Astrocyte (in vitro differentiated cells and primary cell): ENCODE measurements at regions not wholly inside any gene's neighbourhood (a gene's known extent, or its start where the extent isn't known, plus 50 kb on each side); places are given as distances from the start of the nearest gene placed in this dataset.

Experiments used
- DNase-seq: peaks from one replicate; pipeline ENCODE4 v3.0.0-alpha.2; 2010; ENCODE audit warnings: low read depth
- FAIRE-seq: peaks from 2 replicates; lab custom pipeline; 2011; peaks lifted over from hg19 to GRCh38; lab: Jason Lieb, UNC
- H2AFZ ChIP-seq: 2 replicates; pipeline ENCODE4 v1.6.0; 2012; ENCODE audit warnings: low read depth, low read length, inconsistent platforms
- H3K27ac ChIP-seq: 2 replicates; pipeline ENCODE4 v1.5.1; 2011; ENCODE audit warnings: low read depth, low read length, inconsistent platforms
- H3K27me3 ChIP-seq: 2 replicates; pipeline ENCODE4 v1.6.0; 2011; ENCODE audit warnings: low read length, inconsistent platforms; ENCODE audit not compliant: insufficient read depth
- H3K36me3 ChIP-seq: 2 replicates; pipeline ENCODE4 v1.5.1; 2011; ENCODE audit warnings: low read length, inconsistent platforms; ENCODE audit not compliant: insufficient read depth
- H3K4me1 ChIP-seq: 2 replicates; pipeline ENCODE4 v1.5.1; 2011; ENCODE audit warnings: low read length, inconsistent platforms; ENCODE audit not compliant: insufficient read depth
- H3K4me2 ChIP-seq: 2 replicates; pipeline ENCODE4 v1.6.0; 2012; ENCODE audit warnings: low read length, inconsistent platforms
- H3K4me3 ChIP-seq: 2 replicates; pipeline ENCODE4 v1.5.1; 2011; ENCODE audit warnings: low read depth, mild to moderate bottlenecking, low read length, inconsistent platforms; ENCODE audit not compliant: insufficient read depth
- H3K79me2 ChIP-seq: 2 replicates; pipeline ENCODE4 v1.6.0; 2012; ENCODE audit warnings: mild to moderate bottlenecking, low read length, inconsistent platforms; ENCODE audit not compliant: insufficient read depth
- H3K9ac ChIP-seq: 2 replicates; pipeline ENCODE4 v1.6.0; 2012; ENCODE audit warnings: mild to moderate bottlenecking, low read length, inconsistent platforms
- H3K9me3 ChIP-seq: 2 replicates; pipeline ENCODE4 v1.5.1; 2012; ENCODE audit warnings: low read depth, mild to moderate bottlenecking, low read length, inconsistent platforms; ENCODE audit not compliant: insufficient read depth
- H4K20me1 ChIP-seq: 2 replicates; pipeline ENCODE4 v1.6.0; 2012; ENCODE audit warnings: low read length, inconsistent platforms; ENCODE audit not compliant: insufficient read depth
- H3K27ac Mint-ChIP-seq: one replicate; pipeline ENCODE4 v1.8.0; 2021; ENCODE audit warnings: mild to moderate bottlenecking, mixed read lengths; ENCODE audit not compliant: unreplicated experiment
- H3K27me3 Mint-ChIP-seq: one replicate; pipeline ENCODE4 v1.8.0; 2021; ENCODE audit warnings: low read depth, mixed read lengths; ENCODE audit not compliant: unreplicated experiment
- H3K36me3 Mint-ChIP-seq: one replicate; pipeline ENCODE4 v1.8.0; 2021; ENCODE audit warnings: low read depth, mixed read lengths; ENCODE audit not compliant: unreplicated experiment
- H3K4me1 Mint-ChIP-seq: one replicate; pipeline ENCODE4 v1.8.0; 2021; ENCODE audit warnings: low read depth, mixed read lengths; ENCODE audit not compliant: unreplicated experiment
- H3K4me3 Mint-ChIP-seq: one replicate; pipeline ENCODE4 v1.8.0; 2021; ENCODE audit warnings: mild to moderate bottlenecking, moderate library complexity, mixed read lengths; ENCODE audit not compliant: unreplicated experiment
- H3K9me3 Mint-ChIP-seq: one replicate; pipeline ENCODE4 v1.8.0; 2021; ENCODE audit warnings: mild to moderate bottlenecking, mixed read lengths; ENCODE audit not compliant: unreplicated experiment
- EZH2 ChIP-seq: IDR thresholded peaks from 2 replicates; pipeline ENCODE4 v1.6.1; 2012; ENCODE audit warnings: mild to moderate bottlenecking, low read length, inconsistent platforms; ENCODE audit not compliant: insufficient read depth
- TF ChIP-seq, protein P1 (sequence below): IDR thresholded peaks from 2 replicates; pipeline ENCODE4 v1.5.1; 2011; ENCODE audit warnings: low read depth, mild to moderate bottlenecking, inconsistent platforms, low read length, moderate library complexity; ENCODE audit not compliant: insufficient read depth

DNA sequence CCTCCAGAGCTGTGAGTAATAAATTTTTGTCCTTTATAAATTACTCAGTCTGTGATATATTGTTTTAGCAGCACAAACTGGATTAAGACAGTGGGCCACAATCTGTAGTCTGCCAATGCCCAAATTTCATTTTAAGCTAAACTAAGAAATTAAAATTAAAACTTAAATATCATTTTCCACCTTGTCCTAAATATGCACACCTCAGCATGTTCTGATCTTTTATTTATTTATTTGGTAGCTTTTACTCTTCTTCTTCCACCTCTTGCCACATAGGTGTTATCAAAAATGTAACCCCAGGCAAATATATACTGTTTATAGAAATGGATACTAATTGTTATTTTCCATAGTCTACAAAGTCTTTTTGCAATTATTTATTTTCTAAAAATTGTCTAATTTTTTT, 1102.2 kb upstream of the COX7C start:
- no peaks in the 10 kb centered on the region for H3K9me3 ChIP-seq
- no peaks in the 10 kb centered on the region for H3K4me1 ChIP-seq
- H3K9ac ChIP-seq = no peak overlapping the region
- H3K79me2 ChIP-seq = no peaks in the 10 kb centered on the region
- no peaks in the 10 kb centered on the region for H3K36me3 ChIP-seq
- TF ChIP-seq, protein P1, sequence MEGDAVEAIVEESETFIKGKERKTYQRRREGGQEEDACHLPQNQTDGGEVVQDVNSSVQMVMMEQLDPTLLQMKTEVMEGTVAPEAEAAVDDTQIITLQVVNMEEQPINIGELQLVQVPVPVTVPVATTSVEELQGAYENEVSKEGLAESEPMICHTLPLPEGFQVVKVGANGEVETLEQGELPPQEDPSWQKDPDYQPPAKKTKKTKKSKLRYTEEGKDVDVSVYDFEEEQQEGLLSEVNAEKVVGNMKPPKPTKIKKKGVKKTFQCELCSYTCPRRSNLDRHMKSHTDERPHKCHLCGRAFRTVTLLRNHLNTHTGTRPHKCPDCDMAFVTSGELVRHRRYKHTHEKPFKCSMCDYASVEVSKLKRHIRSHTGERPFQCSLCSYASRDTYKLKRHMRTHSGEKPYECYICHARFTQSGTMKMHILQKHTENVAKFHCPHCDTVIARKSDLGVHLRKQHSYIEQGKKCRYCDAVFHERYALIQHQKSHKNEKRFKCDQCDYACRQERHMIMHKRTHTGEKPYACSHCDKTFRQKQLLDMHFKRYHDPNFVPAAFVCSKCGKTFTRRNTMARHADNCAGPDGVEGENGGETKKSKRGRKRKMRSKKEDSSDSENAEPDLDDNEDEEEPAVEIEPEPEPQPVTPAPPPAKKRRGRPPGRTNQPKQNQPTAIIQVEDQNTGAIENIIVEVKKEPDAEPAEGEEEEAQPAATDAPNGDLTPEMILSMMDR = no peak
- no peak for TF ChIP-seq EZH2
- DNase-seq (no peak), FAIRE-seq (no peak)
- no peaks in the 10 kb centered on the region for H3K36me3 Mint-ChIP-seq
- H3K4me2 ChIP-seq = no peak overlapping the region
- no peak overlapping the region for H3K4me3 ChIP-seq
- no peaks in the 10 kb centered on the region for H3K9me3 Mint-ChIP-seq
- H3K27me3 Mint-ChIP-seq = no peaks in the 10 kb centered on the region
- H2AFZ ChIP-seq = no peak overlapping the region
- H3K27ac Mint-ChIP-seq = no peak overlapping the region
- H3K27ac ChIP-seq = no peak overlapping the region
- no peaks in the 10 kb centered on the region for H3K27me3 ChIP-seq
- no peaks in the 10 kb centered on the region for H4K20me1 ChIP-seq
- no peak overlapping the region for H3K4me3 Mint-ChIP-seq
- no peaks in the 10 kb centered on the region for H3K4me1 Mint-ChIP-seq

DNA sequence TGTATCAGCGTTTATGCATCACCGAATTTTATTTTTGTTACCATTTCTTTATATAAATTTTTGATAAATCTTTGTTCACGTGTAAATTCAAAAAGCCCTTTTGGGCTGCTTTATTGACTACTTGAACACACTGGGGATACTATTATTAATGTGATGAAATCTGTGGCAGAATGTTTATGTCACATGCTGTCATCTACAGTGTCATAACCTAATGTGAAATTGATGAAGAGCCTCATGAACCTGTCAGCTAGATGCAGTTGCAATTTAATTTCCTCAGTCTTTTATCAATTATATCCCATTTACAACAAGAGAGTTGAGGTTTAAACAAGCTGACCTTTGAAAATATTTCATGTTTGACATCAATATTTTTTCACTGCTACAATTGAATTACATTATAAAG, 1100.4 kb upstream of the COX7C start:
- H3K4me3 ChIP-seq = no peak overlapping the region
- H4K20me1 ChIP-seq = no peaks in the 10 kb centered on the region
- no peak overlapping the region for H3K4me2 ChIP-seq
- Mint-ChIP-seq H3K4me3 (no peak overlapping the region), H3K27me3 (no peaks in the 10 kb centered on the region), H3K9me3 (no peaks in the 10 kb centered on the region), H3K36me3 (no peaks in the 10 kb centered on the region), H3K27ac (no peak overlapping the region), H3K4me1 (no peaks in the 10 kb centered on the region)
- no peaks in the 10 kb centered on the region for H3K36me3 ChIP-seq
- H3K79me2 ChIP-seq = no peaks in the 10 kb centered on the region
- H3K9ac ChIP-seq = no peak overlapping the region
- DNase-seq (no peak), FAIRE-seq (no peak)
- H3K4me1 ChIP-seq = no peaks in the 10 kb centered on the region
- no peak overlapping the region for H3K27ac ChIP-seq
- H2AFZ ChIP-seq = no peak overlapping the region
- H3K9me3 ChIP-seq = no peaks in the 10 kb centered on the region
- H3K27me3 ChIP-seq = no peaks in the 10 kb centered on the region
- TF ChIP-seq EZH2 = no peak
- TF ChIP-seq, protein P1 = no peak

DNA sequence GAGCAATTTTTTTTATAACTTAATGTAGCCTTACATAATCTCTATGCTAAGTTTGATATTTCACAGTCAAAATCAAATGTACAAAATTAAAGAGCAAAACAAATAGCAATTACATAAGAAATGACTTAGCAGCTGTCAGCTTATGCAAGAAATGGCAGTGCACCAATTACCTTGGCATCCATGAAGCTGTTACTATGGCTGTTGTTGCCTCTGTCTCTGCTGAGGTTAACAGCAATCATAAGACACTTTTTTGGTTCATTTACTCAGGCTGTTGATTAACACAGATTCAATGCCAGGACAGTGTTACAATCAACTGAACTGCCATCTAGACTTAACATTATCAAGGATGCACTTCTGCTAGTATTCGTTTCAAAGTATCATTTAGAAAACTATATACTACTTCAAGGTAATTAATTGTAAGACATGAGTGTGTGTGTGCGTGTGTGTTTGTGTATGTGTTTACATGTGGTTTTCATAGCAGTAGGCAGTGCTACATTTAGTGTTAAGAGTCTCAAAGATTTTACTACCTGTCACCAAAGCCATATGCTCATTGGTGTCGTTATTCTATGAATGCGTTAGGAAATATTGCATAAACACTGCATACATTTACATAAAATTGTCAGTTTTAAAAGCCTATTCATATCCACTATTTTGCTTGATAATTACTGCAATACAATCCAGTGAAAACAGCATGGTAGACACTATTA, 1084.2 kb upstream of the COX7C start:
- TF ChIP-seq EZH2 = no peak
- TF ChIP-seq, protein P1 = no peak
- no peak overlapping the region for H3K4me2 ChIP-seq
- no peak overlapping the region for H3K9ac ChIP-seq
- H3K4me3 ChIP-seq = no peak overlapping the region
- Mint-ChIP-seq H3K9me3 (no peaks in the 10 kb centered on the region), H3K27ac (no peak overlapping the region), H3K27me3 (no peaks in the 10 kb centered on the region), H3K4me3 (no peak overlapping the region), H3K36me3 (no peaks in the 10 kb centered on the region), H3K4me1 (no peaks in the 10 kb centered on the region)
- H3K27me3 ChIP-seq = no peaks in the 10 kb centered on the region
- H3K9me3 ChIP-seq = no peaks in the 10 kb centered on the region
- H3K36me3 ChIP-seq = no peaks in the 10 kb centered on the region
- H3K4me1 ChIP-seq = no peaks in the 10 kb centered on the region
- no peaks in the 10 kb centered on the region for H3K79me2 ChIP-seq
- H3K27ac ChIP-seq = no peak overlapping the region
- H2AFZ ChIP-seq = no peak overlapping the region
- no peaks in the 10 kb centered on the region for H4K20me1 ChIP-seq
- DNase-seq = no peak
- no peak for FAIRE-seq
